NB4 (cell line): ENCODE measurements at regions not wholly inside any gene's neighbourhood (a gene's known extent, or its start where the extent isn't known, plus 50 kb on each side); places are given as distances from the start of the nearest gene placed in this dataset.

ENCODE experiments used
- DNase-seq: peaks from one replicate; pipeline ENCODE4 v3.0.0; 2010; ENCODE audit warnings: low read depth
- H3K4me3 ChIP-seq: one replicate; pipeline ENCODE4 v1.5.1; 2011; ENCODE audit warnings: mild to moderate bottlenecking, low read depth, low read length, moderate library complexity
- CTCF ChIP-seq: IDR thresholded peaks from one replicate; pipeline ENCODE4 v1.5.1; 2012; ENCODE audit warnings: low read depth, low read length
- MAX ChIP-seq: IDR thresholded peaks from 2 replicates; pipeline ENCODE4 v1.6.1; 2011; ENCODE audit warnings: low read depth, low read length
- MYC ChIP-seq: IDR thresholded peaks from 2 replicates; pipeline ENCODE4 v1.6.1; 2011; ENCODE audit warnings: low read depth, low read length
- POLR2A ChIP-seq: IDR thresholded peaks from 2 replicates; pipeline ENCODE4 v1.6.1; 2011; ENCODE audit warnings: mild to moderate bottlenecking; ENCODE audit not compliant: insufficient read length; ENCODE audit errors: extremely low read depth

GRCh38 chr3:162369306-162369705 lies 872.7 kb downstream of the OTOL1 start:
- no peak for DNase-seq
- no peak overlapping the region for H3K4me3 ChIP-seq
- TF ChIP-seq CTCF (no peak), MAX (no peak), MYC (no peak), POLR2A (no peak)

- H3K4me3 ChIP-seq, result no peak overlapping the region
- TF ChIP-seq MAX (no peak), POLR2A (no peak), MYC (no peak), CTCF (no peak)
- no peak for DNase-seq
Observed at GRCh38 chr3:162370141-162370540, 873.5 kb downstream of the OTOL1 start.

- DNase-seq, result no peak
- H3K4me3 ChIP-seq, result no peak overlapping the region
- TF ChIP-seq CTCF (no peak), MAX (no peak), POLR2A (no peak), MYC (no peak)
Observed at GRCh38 chr3:162376761-162377160, 880.2 kb downstream of the OTOL1 start.

GRCh38 chr3:162377608-162378007 lies 881.0 kb downstream of the OTOL1 start:
- TF ChIP-seq MAX, result no peak
- TF ChIP-seq CTCF, result no peak
- TF ChIP-seq MYC, result no peak
- no peak for TF ChIP-seq POLR2A
- DNase-seq, result no peak

GRCh38 chr3:162385387-162385786 lies 888.8 kb downstream of the OTOL1 start:
- DNase-seq, result no peak
- H3K4me3 ChIP-seq, result no peak overlapping the region
- TF ChIP-seq POLR2A, result no peak
- no peak for TF ChIP-seq CTCF
- no peak for TF ChIP-seq MYC
- no peak for TF ChIP-seq MAX

More at GRCh38 chr3:162377608-162378007, 881.0 kb downstream of the OTOL1 start:
- H3K4me3 ChIP-seq, result no peak overlapping the region

- TF ChIP-seq MYC (no peak), MAX (no peak), CTCF (no peak), POLR2A (no peak)
- no peak for DNase-seq
- H3K4me3 ChIP-seq, result no peak overlapping the region
Observed at GRCh38 chr3:162390891-162391290, 894.3 kb downstream of the OTOL1 start.
